ENCODE measurements at regions not wholly inside any gene's neighbourhood (a gene's known extent, or its start where the extent isn't known, plus 50 kb on each side); places are given as distances from the start of the nearest gene placed in this dataset.

GRCh38 chr2:6206882-6207281, 514.7 kb downstream of the SOX11 start:
- WGBS, 2 donors = 91 to 94% methylated on average over 8 of the region's 8 CpGs
- FAIRE-seq = no peak
- ATAC-seq = no peak

GRCh38 chr2:6211236-6211635, 519.1 kb downstream of the SOX11 start:
- no peaks in the 10 kb centered on the region for H3K27me3 ChIP-seq
- no peak overlapping the region for H3K27ac ChIP-seq
- FAIRE-seq (no peak), ATAC-seq (no peak), DNase-seq (no peak)
- H3K4me3 ChIP-seq = no peak overlapping the region
- no peaks in the 10 kb centered on the region for H3K36me3 ChIP-seq
- intact Hi-C loops (cut with DNase I) = no loop called here
- peaks cover 0 to 7% (median 0%) of the 10 kb centered on the region in 3 donors for H3K4me1 ChIP-seq
- WGBS, 2 donors = 90 to 93% methylated on average over 1 of the region's 1 CpG
- no peaks in the 10 kb centered on the region for H3K9me3 ChIP-seq
- no peak for TF ChIP-seq CTCF (IDR thresholded peaks at IDR 0.05)

More at GRCh38 chr2:6206882-6207281, 514.7 kb downstream of the SOX11 start:
- no peaks in the 10 kb centered on the region for H3K36me3 ChIP-seq
- no peak for DNase-seq
- intact Hi-C loops (cut with DNase I) = no loop called here
- H3K27me3 ChIP-seq = no peaks in the 10 kb centered on the region
- no peak overlapping the region for H3K4me3 ChIP-seq
- H3K4me1 ChIP-seq = peaks cover 20 to 30% (median 27%) of the 10 kb centered on the region in 3 donors
- no peak overlapping the region for H3K27ac ChIP-seq
- TF ChIP-seq CTCF (IDR thresholded peaks at IDR 0.05) = no peak
- no peaks in the 10 kb centered on the region for H3K9me3 ChIP-seq

GRCh38 chr2:6212491-6212890, 520.3 kb downstream of the SOX11 start:
- no peaks in the 10 kb centered on the region for H3K9me3 ChIP-seq
- no peaks in the 10 kb centered on the region for H3K27me3 ChIP-seq
- DNase-seq (no peak), FAIRE-seq (no peak), ATAC-seq (no peak)
- H3K27ac ChIP-seq = no peak overlapping the region
- intact Hi-C loops (cut with DNase I) = no loop called here
- no peak for TF ChIP-seq CTCF (IDR thresholded peaks at IDR 0.05)
- 73 to 76% methylated on average over 6 of the region's 6 CpGs for WGBS, 2 donors
- peaks cover 0 to 7% (median 0%) of the 10 kb centered on the region in 3 donors for H3K4me1 ChIP-seq
- no peaks in the 10 kb centered on the region for H3K36me3 ChIP-seq
- H3K4me3 ChIP-seq = no peak overlapping the region

- DNase-seq (no peak), FAIRE-seq (no peak), ATAC-seq (no peak)
- Histone ChIP-seq H3K4me1 (peaks cover 0 to 7% (median 0%) of the 10 kb centered on the region in 3 donors), H3K9me3 (no peaks in the 10 kb centered on the region), H3K27me3 (no peaks in the 10 kb centered on the region), H3K27ac (no peak overlapping the region), H3K4me3 (no peak overlapping the region), H3K36me3 (no peaks in the 10 kb centered on the region)
- no peak for TF ChIP-seq CTCF (IDR thresholded peaks at IDR 0.05)
- 92 to 95% methylated on average over 20 of the region's 20 CpGs for WGBS, 2 donors
- intact Hi-C loops (cut with DNase I) = no loop called here
These were observed 521.0 kb downstream of the SOX11 start for GRCh38 chr2:6213056-6213780.

GRCh38 chr2:6214471-6214870, 522.3 kb downstream of the SOX11 start:
- H3K36me3 ChIP-seq = no peaks in the 10 kb centered on the region
- no peak overlapping the region for H3K4me3 ChIP-seq
- H3K9me3 ChIP-seq = no peaks in the 10 kb centered on the region
- H3K27me3 ChIP-seq = no peaks in the 10 kb centered on the region
- 91 to 95% methylated on average over 6 of the region's 6 CpGs for WGBS, 2 donors
- no peak for FAIRE-seq
- intact Hi-C loops (cut with DNase I) = no loop called here
- peaks cover 0 to 7% (median 0%) of the 10 kb centered on the region in 3 donors for H3K4me1 ChIP-seq
- DNase-seq = no peak
- H3K27ac ChIP-seq = no peak overlapping the region
- ATAC-seq = no peak
- no peak for TF ChIP-seq CTCF (IDR thresholded peaks at IDR 0.05)

Measured in pancreas (tissue), 10 donors.